Glutamatergic neuron (in vitro differentiated cells): ENCODE measurements at regions not wholly inside any gene's neighbourhood (a gene's known extent, or its start where the extent isn't known, plus 50 kb on each side); places are given as distances from the start of the nearest gene placed in this dataset.
"Not testable (repeated sequence)": the region's sequence is repeated elsewhere in the genome, so short reads cannot be mapped to it uniquely, and the experiment has no call there.

Experiments
- DNase-seq: peaks from one replicate; pipeline ENCODE4 v3.0.0; 2022
- H3K27ac Mint-ChIP-seq: one replicate; pipeline ENCODE4 v1.8.0; 2020; ENCODE audit warnings: mild to moderate bottlenecking, mixed read lengths, inconsistent platforms; ENCODE audit not compliant: unreplicated experiment
- H3K27me3 Mint-ChIP-seq: one replicate; pipeline ENCODE4 v1.8.0; 2020; ENCODE audit warnings: mild to moderate bottlenecking, moderate library complexity, mixed read lengths, inconsistent platforms; ENCODE audit not compliant: unreplicated experiment
- H3K36me3 Mint-ChIP-seq: one replicate; pipeline ENCODE4 v1.8.0; 2020; ENCODE audit warnings: mild to moderate bottlenecking, mixed read lengths, inconsistent platforms; ENCODE audit not compliant: unreplicated experiment
- H3K4me1 Mint-ChIP-seq: one replicate; pipeline ENCODE4 v1.8.0; 2020; ENCODE audit warnings: mild to moderate bottlenecking, low read depth, mixed read lengths, inconsistent platforms; ENCODE audit not compliant: unreplicated experiment
- H3K4me3 Mint-ChIP-seq: one replicate; pipeline ENCODE4 v1.8.0; 2020; ENCODE audit warnings: mild to moderate bottlenecking, mixed read lengths, inconsistent platforms; ENCODE audit not compliant: unreplicated experiment
- H3K9me3 Mint-ChIP-seq: one replicate; pipeline ENCODE4 v1.8.0; 2020; ENCODE audit warnings: mild to moderate bottlenecking, moderate library complexity, mixed read lengths, inconsistent platforms; ENCODE audit not compliant: unreplicated experiment
- TF ChIP-seq, protein P1 (sequence below): fragments of 200-600 bp; sonication (generic); IDR thresholded peaks from one replicate; pipeline ENCODE4 v1.5.0; 2021; ENCODE audit not compliant: partially characterized antibody, unreplicated experiment

DNA sequence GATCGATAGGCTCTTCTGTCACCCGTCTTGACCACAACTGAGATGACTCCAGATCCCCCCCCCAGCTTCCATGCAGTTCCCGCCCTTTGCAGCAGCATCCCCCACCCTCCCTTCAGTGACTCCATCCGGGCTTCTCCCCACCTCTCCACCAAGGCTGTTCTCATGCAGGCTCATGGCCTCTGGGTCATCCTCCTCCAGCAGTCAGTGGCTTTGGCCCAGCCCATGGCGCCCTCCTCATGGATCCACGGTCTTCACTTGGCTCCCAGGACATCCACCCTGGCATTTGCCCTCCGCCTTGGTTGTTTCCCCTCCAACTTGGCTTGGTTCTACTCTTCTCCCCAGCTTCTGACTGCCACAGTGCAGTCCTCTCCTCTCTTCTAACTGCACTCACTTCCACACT lies 96.7 kb upstream of the RUFY1 start:
- H3K9me3 Mint-ChIP-seq, result peaks cover 11% of the 10 kb centered on the region
- TF ChIP-seq, protein P1, sequence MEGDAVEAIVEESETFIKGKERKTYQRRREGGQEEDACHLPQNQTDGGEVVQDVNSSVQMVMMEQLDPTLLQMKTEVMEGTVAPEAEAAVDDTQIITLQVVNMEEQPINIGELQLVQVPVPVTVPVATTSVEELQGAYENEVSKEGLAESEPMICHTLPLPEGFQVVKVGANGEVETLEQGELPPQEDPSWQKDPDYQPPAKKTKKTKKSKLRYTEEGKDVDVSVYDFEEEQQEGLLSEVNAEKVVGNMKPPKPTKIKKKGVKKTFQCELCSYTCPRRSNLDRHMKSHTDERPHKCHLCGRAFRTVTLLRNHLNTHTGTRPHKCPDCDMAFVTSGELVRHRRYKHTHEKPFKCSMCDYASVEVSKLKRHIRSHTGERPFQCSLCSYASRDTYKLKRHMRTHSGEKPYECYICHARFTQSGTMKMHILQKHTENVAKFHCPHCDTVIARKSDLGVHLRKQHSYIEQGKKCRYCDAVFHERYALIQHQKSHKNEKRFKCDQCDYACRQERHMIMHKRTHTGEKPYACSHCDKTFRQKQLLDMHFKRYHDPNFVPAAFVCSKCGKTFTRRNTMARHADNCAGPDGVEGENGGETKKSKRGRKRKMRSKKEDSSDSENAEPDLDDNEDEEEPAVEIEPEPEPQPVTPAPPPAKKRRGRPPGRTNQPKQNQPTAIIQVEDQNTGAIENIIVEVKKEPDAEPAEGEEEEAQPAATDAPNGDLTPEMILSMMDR, result no peak

GRCh38 chr5:179452356-179453230 lies 97.8 kb upstream of the RUFY1 start:
- DNase-seq, result no peak
- Mint-ChIP-seq H3K4me1 (no peaks in the 10 kb centered on the region), H3K36me3 (peaks cover 7% of the 10 kb centered on the region), H3K9me3 (peaks cover 11% of the 10 kb centered on the region), H3K27me3 (peaks cover 10% of the 10 kb centered on the region), H3K4me3 (no peak overlapping the region), H3K27ac (peak overlapping the region; percentile 26)
- TF ChIP-seq, protein P1, result no peak

More for the DNA sequence above, 96.7 kb upstream of the RUFY1 start:
- peaks cover 9% of the 10 kb centered on the region for H3K36me3 Mint-ChIP-seq
- H3K27ac Mint-ChIP-seq, result no peak overlapping the region
- H3K27me3 Mint-ChIP-seq, result peaks cover 10% of the 10 kb centered on the region
- no peaks in the 10 kb centered on the region for H3K4me1 Mint-ChIP-seq
- no peak overlapping the region for H3K4me3 Mint-ChIP-seq
- no peak for DNase-seq

- DNase-seq, result no peak
- Mint-ChIP-seq H3K27ac (no peak overlapping the region), H3K36me3 (peaks cover 5% of the 10 kb centered on the region), H3K4me1 (no peaks in the 10 kb centered on the region), H3K9me3 (peaks cover 11% of the 10 kb centered on the region), H3K27me3 (peaks cover 10% of the 10 kb centered on the region), H3K4me3 (no peak overlapping the region)
- TF ChIP-seq, protein P1, result no peak
Measured at GRCh38 chr5:179451828-179452196, 98.5 kb upstream of the RUFY1 start.

DNA sequence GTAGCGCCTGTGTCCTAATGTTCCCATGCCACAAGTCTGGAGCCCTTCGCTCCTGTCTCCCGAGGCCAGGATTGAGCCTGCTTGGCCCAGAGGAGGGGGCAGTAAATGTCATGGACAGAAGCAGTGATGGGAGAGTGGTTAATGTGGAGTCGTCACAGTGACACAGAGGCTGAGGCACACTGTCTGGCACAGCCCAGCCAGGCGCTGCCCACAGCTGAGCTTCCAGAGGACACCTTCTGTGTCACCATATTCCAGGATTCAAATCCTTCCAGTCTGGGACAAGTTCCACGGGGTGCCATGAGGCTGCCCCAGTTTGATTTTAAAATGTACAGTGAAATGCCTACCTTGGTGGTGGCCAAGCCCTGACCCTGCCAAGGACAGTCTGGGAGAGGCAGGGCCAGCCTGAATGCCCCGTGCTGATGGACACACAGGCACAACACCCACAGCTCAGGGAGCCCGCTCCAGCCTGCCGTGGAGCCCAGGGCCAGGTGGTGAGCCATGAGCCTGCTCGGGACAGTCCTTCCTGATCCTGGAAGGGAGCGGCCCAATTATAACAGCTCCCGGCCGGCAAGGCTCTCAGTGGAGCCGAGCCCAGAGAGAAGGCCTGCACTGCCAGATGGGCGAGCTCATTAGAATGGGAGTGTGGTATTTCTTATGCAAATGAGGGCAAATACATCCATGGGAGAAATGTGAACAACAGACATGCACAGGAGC lies 99.1 kb upstream of the RUFY1 start:
- no peaks in the 10 kb centered on the region for H3K4me1 Mint-ChIP-seq
- peaks cover 10% of the 10 kb centered on the region for H3K27me3 Mint-ChIP-seq
- DNase-seq, result no peak
- H3K4me3 Mint-ChIP-seq, result no peak overlapping the region
- peaks cover 9% of the 10 kb centered on the region for H3K9me3 Mint-ChIP-seq
- peaks cover 9% of the 10 kb centered on the region for H3K36me3 Mint-ChIP-seq
- H3K27ac Mint-ChIP-seq, result no peak overlapping the region
- TF ChIP-seq, protein P1, result no peak

- H3K27me3 Mint-ChIP-seq, H3K4me1 Mint-ChIP-seq, H3K27ac Mint-ChIP-seq, DNase-seq, H3K4me3 Mint-ChIP-seq, H3K9me3 Mint-ChIP-seq: not testable (repeated sequence)
- H3K36me3 Mint-ChIP-seq, result peaks cover 13% of the 10 kb centered on the region
Measured at GRCh38 chr5:179449950-179450349, 100.4 kb upstream of the RUFY1 start.

- not testable (repeated sequence) for H3K4me3 Mint-ChIP-seq, H3K27me3 Mint-ChIP-seq, H3K4me1 Mint-ChIP-seq, H3K27ac Mint-ChIP-seq, DNase-seq, H3K9me3 Mint-ChIP-seq, H3K36me3 Mint-ChIP-seq
Measured at GRCh38 chr5:179448282-179448681, 102.1 kb upstream of the RUFY1 start.

GRCh38 chr5:179442289-179442688 lies 97.0 kb upstream of the ADAMTS2 start:
- not testable (repeated sequence) for DNase-seq, H3K4me3 Mint-ChIP-seq, H3K9me3 Mint-ChIP-seq, H3K27me3 Mint-ChIP-seq, H3K4me1 Mint-ChIP-seq, H3K27ac Mint-ChIP-seq
- H3K36me3 Mint-ChIP-seq, result peaks cover 15% of the 10 kb centered on the region
